Endodermal cell (in vitro differentiated cells): ENCODE measurements at regions not wholly inside any gene's neighbourhood (a gene's known extent, or its start where the extent isn't known, plus 50 kb on each side); places are given as distances from the start of the nearest gene placed in this dataset.

Experiments
- DNase-seq: peaks from one replicate; pipeline ENCODE4 v3.0.0-alpha.2; 2017
- H3K27ac ChIP-seq: 2 replicates; pipeline ENCODE4 v1.5.1; 2013; ENCODE audit warnings: mild to moderate bottlenecking, low read depth, low read length, moderate library complexity
- H3K27me3 ChIP-seq: 2 replicates; pipeline ENCODE4 v1.6.1; 2013; ENCODE audit warnings: mild to moderate bottlenecking, low read length, moderate library complexity; ENCODE audit not compliant: insufficient read depth, control insufficient read depth, poor library complexity, severe bottlenecking
- H3K36me3 ChIP-seq: 2 replicates; pipeline ENCODE4 v1.7.0; 2013; ENCODE audit warnings: mild to moderate bottlenecking, low read length, moderate library complexity; ENCODE audit not compliant: control insufficient read depth, insufficient read depth
- H3K4me1 ChIP-seq: one replicate; pipeline ENCODE4 v1.7.0; 2013; ENCODE audit warnings: low read length; ENCODE audit not compliant: control insufficient read depth, insufficient read depth
- H3K4me3 ChIP-seq: 2 replicates; pipeline ENCODE4 v1.5.1; 2013; ENCODE audit warnings: mild to moderate bottlenecking, low read length, moderate library complexity
- H3K9ac ChIP-seq: 2 replicates; pipeline ENCODE4 v1.6.1; 2013; ENCODE audit warnings: mild to moderate bottlenecking, low read length, moderate library complexity; ENCODE audit not compliant: poor library complexity, severe bottlenecking; ENCODE audit errors: extremely low read depth
- H3K9me3 ChIP-seq: 2 replicates; pipeline ENCODE4 v1.6.1; 2013; ENCODE audit warnings: mild to moderate bottlenecking, low read length, moderate library complexity; ENCODE audit not compliant: control insufficient read depth
- H3K27ac Mint-ChIP-seq: 2 replicates; pipeline ENCODE4 v1.8.0; 2020; ENCODE audit warnings: mixed read lengths
- H3K27me3 Mint-ChIP-seq: 2 replicates; pipeline ENCODE4 v1.8.0; 2021; ENCODE audit warnings: mild to moderate bottlenecking, mixed read lengths; ENCODE audit not compliant: insufficient read depth
- H3K36me3 Mint-ChIP-seq: 2 replicates; pipeline ENCODE4 v1.8.0; 2020; ENCODE audit warnings: low read depth, mixed read lengths
- H3K4me1 Mint-ChIP-seq: 2 replicates; pipeline ENCODE4 v1.8.0; 2020; ENCODE audit warnings: mixed read lengths
- H3K4me3 Mint-ChIP-seq: 2 replicates; pipeline ENCODE4 v1.8.0; 2020; ENCODE audit warnings: mild to moderate bottlenecking, moderate library complexity, mixed read lengths
- H3K9me3 Mint-ChIP-seq: 2 replicates; pipeline ENCODE4 v1.8.0; 2020; ENCODE audit warnings: mild to moderate bottlenecking, mixed read lengths
- CTCF ChIP-seq: fragments of 200-600 bp; sonication (generic); conservative IDR thresholded peaks from 2 replicates; pipeline ENCODE4 v1.5.0; 2021; ENCODE audit warnings: antibody characterized with exemption, mild to moderate bottlenecking
- WGBS, 2 experiments: methylation state at CpG; one replicate each; pipeline versions ENCODE4 v1.1.5 to v1.1.7; 2013; ENCODE audit warnings: missing lambda C conversion rate in 2 of 2, mixed read lengths in 1 of 2; ENCODE audit not compliant: insufficient coverage in 1 of 2, insufficient read length in 1 of 2; 5-methylcytosine and 5-hydroxymethylcytosine counted together

- Histone ChIP-seq H3K9ac (no peak overlapping the region), H3K27ac (no peak overlapping the region), H3K36me3 (no peaks in the 10 kb centered on the region), H3K27me3 (no peaks in the 10 kb centered on the region), H3K4me1 (no peaks in the 10 kb centered on the region), H3K9me3 (peaks cover 23% of the 10 kb centered on the region), H3K4me3 (no peak overlapping the region)
- Mint-ChIP-seq H3K36me3 (peaks cover 1% of the 10 kb centered on the region), H3K27me3 (no peaks in the 10 kb centered on the region), H3K4me1 (no peaks in the 10 kb centered on the region), H3K4me3 (no peak overlapping the region), H3K9me3 (peaks cover 41% of the 10 kb centered on the region), H3K27ac (no peak overlapping the region)
- TF ChIP-seq CTCF = no peak
- WGBS, 2 experiments = 83 to 92% methylated on average over 1 to 2 of the region's 2 CpGs
- DNase-seq = no peak
Observed at GRCh38 chr2:168373468-168373867, 82.6 kb upstream of the CERS6 start.

- Histone ChIP-seq H3K9me3 (peaks cover 23% of the 10 kb centered on the region), H3K4me3 (no peak overlapping the region), H3K27ac (no peak overlapping the region), H3K4me1 (no peaks in the 10 kb centered on the region), H3K27me3 (no peaks in the 10 kb centered on the region), H3K9ac (no peak overlapping the region), H3K36me3 (no peaks in the 10 kb centered on the region)
- Mint-ChIP-seq H3K4me1 (no peaks in the 10 kb centered on the region), H3K27me3 (no peaks in the 10 kb centered on the region), H3K36me3 (peaks cover 1% of the 10 kb centered on the region), H3K27ac (no peak overlapping the region), H3K4me3 (no peak overlapping the region), H3K9me3 (peaks cover 46% of the 10 kb centered on the region)
- DNase-seq = no peak
- TF ChIP-seq CTCF = peak; percentile 75
Observed at GRCh38 chr2:168375195-168375798, 80.8 kb upstream of the CERS6 start.

- DNase-seq = no peak
- Histone ChIP-seq H3K36me3 (no peaks in the 10 kb centered on the region), H3K4me1 (no peaks in the 10 kb centered on the region), H3K9ac (no peak overlapping the region), H3K27ac (no peak overlapping the region), H3K4me3 (no peak overlapping the region), H3K27me3 (peaks cover 5% of the 10 kb centered on the region), H3K9me3 (peaks cover 17% of the 10 kb centered on the region)
- H3K27ac Mint-ChIP-seq = no peak overlapping the region
- H3K36me3 Mint-ChIP-seq = peaks cover 1% of the 10 kb centered on the region
- H3K9me3 Mint-ChIP-seq = peaks cover 35% of the 10 kb centered on the region
- H3K4me3 Mint-ChIP-seq = no peak overlapping the region
- H3K27me3 Mint-ChIP-seq = peaks cover 17% of the 10 kb centered on the region
- no peak for TF ChIP-seq CTCF
- H3K4me1 Mint-ChIP-seq = peaks cover 6% of the 10 kb centered on the region
- 96 to 100% methylated on average over 1 to 7 of the region's 7 CpGs for WGBS, 2 experiments
Observed at GRCh38 chr2:168378960-168379669, 77.0 kb upstream of the CERS6 start.
